ENCODE measurements at regions not wholly inside any gene's neighbourhood (a gene's known extent, or its start where the extent isn't known, plus 50 kb on each side); places are given as distances from the start of the nearest gene placed in this dataset.

GRCh38 chr11:87726506-87726905, 448.7 kb downstream of the RAB38 start:
- TF ChIP-seq, protein P1, sequence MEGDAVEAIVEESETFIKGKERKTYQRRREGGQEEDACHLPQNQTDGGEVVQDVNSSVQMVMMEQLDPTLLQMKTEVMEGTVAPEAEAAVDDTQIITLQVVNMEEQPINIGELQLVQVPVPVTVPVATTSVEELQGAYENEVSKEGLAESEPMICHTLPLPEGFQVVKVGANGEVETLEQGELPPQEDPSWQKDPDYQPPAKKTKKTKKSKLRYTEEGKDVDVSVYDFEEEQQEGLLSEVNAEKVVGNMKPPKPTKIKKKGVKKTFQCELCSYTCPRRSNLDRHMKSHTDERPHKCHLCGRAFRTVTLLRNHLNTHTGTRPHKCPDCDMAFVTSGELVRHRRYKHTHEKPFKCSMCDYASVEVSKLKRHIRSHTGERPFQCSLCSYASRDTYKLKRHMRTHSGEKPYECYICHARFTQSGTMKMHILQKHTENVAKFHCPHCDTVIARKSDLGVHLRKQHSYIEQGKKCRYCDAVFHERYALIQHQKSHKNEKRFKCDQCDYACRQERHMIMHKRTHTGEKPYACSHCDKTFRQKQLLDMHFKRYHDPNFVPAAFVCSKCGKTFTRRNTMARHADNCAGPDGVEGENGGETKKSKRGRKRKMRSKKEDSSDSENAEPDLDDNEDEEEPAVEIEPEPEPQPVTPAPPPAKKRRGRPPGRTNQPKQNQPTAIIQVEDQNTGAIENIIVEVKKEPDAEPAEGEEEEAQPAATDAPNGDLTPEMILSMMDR (IDR thresholded peaks at IDR 0.05; ENCODE audit: insufficient read depth, low read depth, low read length): no peak
- TF ChIP-seq EZH2 (IDR thresholded peaks at IDR 0.05; ENCODE audit: insufficient read depth, low read length): no peak
